Lower leg skin (tissue), 3 donors: ENCODE measurements at regions not wholly inside any gene's neighbourhood (a gene's known extent, or its start where the extent isn't known, plus 50 kb on each side); places are given as distances from the start of the nearest gene placed in this dataset.

ENCODE experiments used
- POLR2A ChIP-seq, 2 donors: fragments of 450-650 bp; IDR thresholded peaks; one replicate each; pipeline ENCODE4 v1.6.1; 2016 to 2017; ENCODE audit warnings: antibody characterized with exemption in 2 of 2, mild to moderate bottlenecking in 1 of 2, moderate library complexity in 1 of 2
- TF ChIP-seq, protein P1 (sequence below), 3 donors: fragments of 450-650 bp; IDR thresholded peaks; one replicate each; pipeline ENCODE4 v1.5.1; 2016; ENCODE audit warnings: antibody characterized with exemption in 3 of 3, mild to moderate bottlenecking in 3 of 3, moderate library complexity in 2 of 3

DNA sequence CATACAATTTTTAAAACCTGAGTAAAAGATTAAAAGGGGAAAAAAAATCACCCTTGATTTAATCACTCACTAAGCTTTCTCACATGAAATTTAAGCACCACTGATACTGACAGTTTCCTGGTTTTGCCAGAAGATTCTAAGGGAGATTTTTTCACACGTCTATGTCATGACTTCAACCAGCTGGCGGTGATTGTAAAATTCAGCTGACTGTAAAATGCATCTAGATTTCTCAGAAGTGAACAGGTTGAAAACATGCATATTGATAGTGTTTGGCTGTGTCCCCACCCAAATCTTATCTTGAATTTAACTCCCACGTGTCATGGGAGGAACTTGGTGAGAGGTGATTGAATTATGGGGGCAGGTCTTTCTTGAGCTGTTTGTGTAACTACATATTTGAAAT, 566.8 kb downstream of the PCDH18 start:
- TF ChIP-seq POLR2A (IDR thresholded peaks at IDR 0.05) = no peak
- TF ChIP-seq, protein P1, sequence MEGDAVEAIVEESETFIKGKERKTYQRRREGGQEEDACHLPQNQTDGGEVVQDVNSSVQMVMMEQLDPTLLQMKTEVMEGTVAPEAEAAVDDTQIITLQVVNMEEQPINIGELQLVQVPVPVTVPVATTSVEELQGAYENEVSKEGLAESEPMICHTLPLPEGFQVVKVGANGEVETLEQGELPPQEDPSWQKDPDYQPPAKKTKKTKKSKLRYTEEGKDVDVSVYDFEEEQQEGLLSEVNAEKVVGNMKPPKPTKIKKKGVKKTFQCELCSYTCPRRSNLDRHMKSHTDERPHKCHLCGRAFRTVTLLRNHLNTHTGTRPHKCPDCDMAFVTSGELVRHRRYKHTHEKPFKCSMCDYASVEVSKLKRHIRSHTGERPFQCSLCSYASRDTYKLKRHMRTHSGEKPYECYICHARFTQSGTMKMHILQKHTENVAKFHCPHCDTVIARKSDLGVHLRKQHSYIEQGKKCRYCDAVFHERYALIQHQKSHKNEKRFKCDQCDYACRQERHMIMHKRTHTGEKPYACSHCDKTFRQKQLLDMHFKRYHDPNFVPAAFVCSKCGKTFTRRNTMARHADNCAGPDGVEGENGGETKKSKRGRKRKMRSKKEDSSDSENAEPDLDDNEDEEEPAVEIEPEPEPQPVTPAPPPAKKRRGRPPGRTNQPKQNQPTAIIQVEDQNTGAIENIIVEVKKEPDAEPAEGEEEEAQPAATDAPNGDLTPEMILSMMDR (IDR thresholded peaks at IDR 0.05) = no peak
